ENCODE measurements at regions not wholly inside any gene's neighbourhood (a gene's known extent, or its start where the extent isn't known, plus 50 kb on each side); places are given as distances from the start of the nearest gene placed in this dataset.

DNA sequence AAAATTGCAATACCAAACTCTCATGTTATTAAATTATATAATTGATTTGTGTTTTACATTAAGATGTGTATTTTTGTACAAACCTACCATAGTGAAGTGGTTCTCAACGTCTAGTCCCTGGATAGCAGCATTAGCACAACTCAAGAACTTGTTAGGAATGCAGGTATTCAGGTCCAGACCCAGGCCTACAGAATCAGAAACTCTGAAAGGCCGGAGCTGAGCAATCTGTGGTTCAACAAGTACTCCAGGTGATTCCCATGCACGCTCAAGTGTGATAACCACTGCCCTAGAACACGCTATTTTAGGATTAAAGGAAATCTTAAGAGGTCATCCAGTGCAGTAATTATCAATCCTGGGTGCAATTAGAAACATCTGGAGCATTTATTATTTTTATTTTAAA, 456.3 kb downstream of the IRS2 start:
- TF ChIP-seq, protein P1, sequence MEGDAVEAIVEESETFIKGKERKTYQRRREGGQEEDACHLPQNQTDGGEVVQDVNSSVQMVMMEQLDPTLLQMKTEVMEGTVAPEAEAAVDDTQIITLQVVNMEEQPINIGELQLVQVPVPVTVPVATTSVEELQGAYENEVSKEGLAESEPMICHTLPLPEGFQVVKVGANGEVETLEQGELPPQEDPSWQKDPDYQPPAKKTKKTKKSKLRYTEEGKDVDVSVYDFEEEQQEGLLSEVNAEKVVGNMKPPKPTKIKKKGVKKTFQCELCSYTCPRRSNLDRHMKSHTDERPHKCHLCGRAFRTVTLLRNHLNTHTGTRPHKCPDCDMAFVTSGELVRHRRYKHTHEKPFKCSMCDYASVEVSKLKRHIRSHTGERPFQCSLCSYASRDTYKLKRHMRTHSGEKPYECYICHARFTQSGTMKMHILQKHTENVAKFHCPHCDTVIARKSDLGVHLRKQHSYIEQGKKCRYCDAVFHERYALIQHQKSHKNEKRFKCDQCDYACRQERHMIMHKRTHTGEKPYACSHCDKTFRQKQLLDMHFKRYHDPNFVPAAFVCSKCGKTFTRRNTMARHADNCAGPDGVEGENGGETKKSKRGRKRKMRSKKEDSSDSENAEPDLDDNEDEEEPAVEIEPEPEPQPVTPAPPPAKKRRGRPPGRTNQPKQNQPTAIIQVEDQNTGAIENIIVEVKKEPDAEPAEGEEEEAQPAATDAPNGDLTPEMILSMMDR (IDR thresholded peaks at IDR 0.05) = no peak
- no peak for TF ChIP-seq POLR2A (IDR thresholded peaks at IDR 0.05)
